GM19467 (cell line): ENCODE measurements at regions not wholly inside any gene's neighbourhood (a gene's known extent, or its start where the extent isn't known, plus 50 kb on each side); places are given as distances from the start of the nearest gene placed in this dataset.
"Not testable (repeated sequence)": the region's sequence is repeated elsewhere in the genome, so short reads cannot be mapped to it uniquely, and the experiment has no call there.

Experiments used
- ATAC-seq: cut with Tn5 transposase; IDR thresholded peaks from one replicate; pipeline ENCODE4 v1.9.1; 2021; ENCODE audit warnings: mild to moderate bottlenecking, moderate library complexity; ENCODE audit not compliant: unreplicated experiment

GRCh38 chr6:140001005-140001404, 626.6 kb upstream of the CITED2 start:
- ATAC-seq: no peak

- ATAC-seq: not testable (repeated sequence)
Observed at GRCh38 chr6:139999661-140000060, 625.2 kb upstream of the CITED2 start.

- ATAC-seq: not testable (repeated sequence)
Observed at GRCh38 chr6:139998478-139998877, 624.0 kb upstream of the CITED2 start.

- peak; percentile 68 for ATAC-seq
Observed at GRCh38 chr6:139996253-139996834, 621.9 kb upstream of the CITED2 start.

- ATAC-seq: no peak
Observed at GRCh38 chr6:139994998-139995397, 620.5 kb upstream of the CITED2 start.

- no peak for ATAC-seq
Observed at GRCh38 chr6:139990856-139991465, 616.5 kb upstream of the CITED2 start.

GRCh38 chr6:139990026-139990686, 615.7 kb upstream of the CITED2 start:
- ATAC-seq: no peak

- ATAC-seq: no peak
Observed at GRCh38 chr6:139988685-139989084, 614.2 kb upstream of the CITED2 start.

- no peak for ATAC-seq
Observed at GRCh38 chr6:139987091-139987490, 612.6 kb upstream of the CITED2 start.

- ATAC-seq: no peak
Observed at GRCh38 chr6:139985236-139985815, 610.9 kb upstream of the CITED2 start.

GRCh38 chr6:139984317-139984716, 609.9 kb upstream of the CITED2 start:
- no peak for ATAC-seq

- no peak for ATAC-seq
Observed at GRCh38 chr6:139983555-139984276, 609.3 kb upstream of the CITED2 start.

- no peak for ATAC-seq
Observed at GRCh38 chr6:139982652-139983295, 608.3 kb upstream of the CITED2 start.

GRCh38 chr6:139982195-139982594, 607.7 kb upstream of the CITED2 start:
- ATAC-seq: no peak

- no peak for ATAC-seq
Observed at GRCh38 chr6:139981768-139982181, 607.3 kb upstream of the CITED2 start.

- ATAC-seq: no peak
Observed at GRCh38 chr6:139981066-139981624, 606.7 kb upstream of the CITED2 start.

- ATAC-seq: not testable (repeated sequence)
Observed at GRCh38 chr6:139980631-139981030, 606.2 kb upstream of the CITED2 start.

- ATAC-seq: no peak
Observed at GRCh38 chr6:139979021-139979725, 604.7 kb upstream of the CITED2 start.

- ATAC-seq: no peak
Observed at GRCh38 chr6:139977887-139978332, 603.5 kb upstream of the CITED2 start.
